Activated naive CD4-positive, alpha-beta T cell treated with anti-CD3 and anti-CD28 coated beads, Interleukin-2, amount 10 ng/mL, durations not matched to agents 7 days and 5 days (primary cell): ENCODE measurements at regions not wholly inside any gene's neighbourhood (a gene's known extent, or its start where the extent isn't known, plus 50 kb on each side); places are given as distances from the start of the nearest gene placed in this dataset.

ENCODE experiments used
- CTCF ChIA-PET: fragments of 350-600 bp; sonication (Branson Sonifier 250); formaldehyde crosslinking; loops from one replicate; lab custom pipeline; 2021; ENCODE audit warnings: antibody characterized with exemption; lab: Charles Lee
- DNase-seq: peaks from one replicate; pipeline ENCODE4 v3.0.0-alpha.2; 2020
- H3K27ac Mint-ChIP-seq: one replicate; pipeline ENCODE4 v1.8.0; 2021; ENCODE audit warnings: mild to moderate bottlenecking, moderate library complexity, mixed read lengths
- H3K27me3 Mint-ChIP-seq: one replicate; pipeline ENCODE4 v1.8.0; 2021; ENCODE audit warnings: mild to moderate bottlenecking, mixed read lengths
- H3K36me3 Mint-ChIP-seq: one replicate; pipeline ENCODE4 v1.8.0; 2021; ENCODE audit warnings: mixed read lengths
- H3K4me1 Mint-ChIP-seq: one replicate; pipeline ENCODE4 v1.8.0; 2021; ENCODE audit warnings: mixed read lengths
- H3K4me3 Mint-ChIP-seq: one replicate; pipeline ENCODE4 v1.8.0; 2021; ENCODE audit warnings: mild to moderate bottlenecking, moderate library complexity, mixed read lengths
- H3K9me3 Mint-ChIP-seq: one replicate; pipeline ENCODE4 v1.8.0; 2021; ENCODE audit warnings: mixed read lengths

GRCh38 chr17:73829676-73830280, 185.5 kb upstream of the SDK2 start:
- Mint-ChIP-seq H3K36me3 (peaks cover 2% of the 10 kb centered on the region), H3K27me3 (peaks cover 8% of the 10 kb centered on the region), H3K27ac (peak overlapping the region; percentile 80), H3K4me3 (no peak overlapping the region), H3K9me3 (peaks cover 1% of the 10 kb centered on the region), H3K4me1 (peaks cover 67% of the 10 kb centered on the region)
- no peak for DNase-seq
- CTCF ChIA-PET, result no interaction called here

- Mint-ChIP-seq H3K27ac (no peak overlapping the region), H3K36me3 (peaks cover 8% of the 10 kb centered on the region)
- CTCF ChIA-PET, result no interaction called here
Observed at GRCh38 chr17:73831699-73832098, 187.5 kb upstream of the SDK2 start.

GRCh38 chr17:73833775-73834488, 189.7 kb upstream of the SDK2 start:
- H3K4me1 Mint-ChIP-seq, result peaks cover 51% of the 10 kb centered on the region
- no peak overlapping the region for H3K27ac Mint-ChIP-seq
- H3K27me3 Mint-ChIP-seq, result peaks cover 12% of the 10 kb centered on the region
- peaks cover 10% of the 10 kb centered on the region for H3K9me3 Mint-ChIP-seq
- CTCF ChIA-PET, result no interaction called here
- H3K4me3 Mint-ChIP-seq, result no peak overlapping the region
- no peak for DNase-seq
- peaks cover 13% of the 10 kb centered on the region for H3K36me3 Mint-ChIP-seq

More at GRCh38 chr17:73831699-73832098, 187.5 kb upstream of the SDK2 start:
- Mint-ChIP-seq H3K4me3 (no peak overlapping the region), H3K9me3 (peaks cover 5% of the 10 kb centered on the region), H3K4me1 (peaks cover 74% of the 10 kb centered on the region), H3K27me3 (peaks cover 8% of the 10 kb centered on the region)
- peak; percentile 9 for DNase-seq

GRCh38 chr17:73834684-73835343, 190.6 kb upstream of the SDK2 start:
- no peak for DNase-seq
- peaks cover 13% of the 10 kb centered on the region for H3K36me3 Mint-ChIP-seq
- H3K27ac Mint-ChIP-seq, result no peak overlapping the region
- H3K4me1 Mint-ChIP-seq, result peaks cover 43% of the 10 kb centered on the region
- CTCF ChIA-PET, result no interaction called here
- peaks cover 12% of the 10 kb centered on the region for H3K27me3 Mint-ChIP-seq
- no peak overlapping the region for H3K4me3 Mint-ChIP-seq
- H3K9me3 Mint-ChIP-seq, result peaks cover 10% of the 10 kb centered on the region

GRCh38 chr17:73835605-73836004, 191.4 kb upstream of the SDK2 start:
- no peak for DNase-seq
- H3K27me3 Mint-ChIP-seq, result peaks cover 15% of the 10 kb centered on the region
- CTCF ChIA-PET, result no interaction called here
- peaks cover 36% of the 10 kb centered on the region for H3K4me1 Mint-ChIP-seq
- peaks cover 9% of the 10 kb centered on the region for H3K9me3 Mint-ChIP-seq
- H3K27ac Mint-ChIP-seq, result peak overlapping the region; percentile 47
- no peak overlapping the region for H3K4me3 Mint-ChIP-seq
- H3K36me3 Mint-ChIP-seq, result peaks cover 11% of the 10 kb centered on the region

- Mint-ChIP-seq H3K9me3 (peaks cover 9% of the 10 kb centered on the region), H3K4me1 (peaks cover 21% of the 10 kb centered on the region), H3K4me3 (no peak overlapping the region), H3K27me3 (peaks cover 28% of the 10 kb centered on the region), H3K27ac (no peak overlapping the region), H3K36me3 (peaks cover 11% of the 10 kb centered on the region)
- no peak for DNase-seq
- CTCF ChIA-PET, result no interaction called here
Observed at GRCh38 chr17:73838815-73839214, 194.6 kb upstream of the SDK2 start.

- Mint-ChIP-seq H3K4me3 (no peak overlapping the region), H3K27ac (no peak overlapping the region), H3K4me1 (peaks cover 2% of the 10 kb centered on the region), H3K36me3 (peaks cover 7% of the 10 kb centered on the region), H3K9me3 (peaks cover 9% of the 10 kb centered on the region), H3K27me3 (peaks cover 33% of the 10 kb centered on the region)
- CTCF ChIA-PET, result interaction anchor here (1.8 kb wide), 1 partner anchor 191 kb away, joined by 5 read pairs; no protein-coding TSS in a partner anchor
- DNase-seq, result no peak
Observed at GRCh38 chr17:73840829-73841228, 196.6 kb upstream of the SDK2 start.

GRCh38 chr17:73841431-73842060, 197.3 kb upstream of the SDK2 start:
- CTCF ChIA-PET, result interaction anchor here (0.6 to 1.8 kb wide), 4 partner anchors 120 to 195 kb away, joined by 3 to 5 read pairs (median 3); no protein-coding TSS in a partner anchor
- peaks cover 6% of the 10 kb centered on the region for H3K36me3 Mint-ChIP-seq
- peak; percentile 33 for DNase-seq

GRCh38 chr17:73847952-73848351, 203.7 kb upstream of the SDK2 start:
- Mint-ChIP-seq H3K36me3 (no peaks in the 10 kb centered on the region), H3K4me3 (no peak overlapping the region), H3K9me3 (peaks cover 2% of the 10 kb centered on the region), H3K4me1 (peaks cover 9% of the 10 kb centered on the region), H3K27ac (no peak overlapping the region), H3K27me3 (peaks cover 22% of the 10 kb centered on the region)
- CTCF ChIA-PET, result no interaction called here
- no peak for DNase-seq

More at GRCh38 chr17:73841431-73842060, 197.3 kb upstream of the SDK2 start:
- Mint-ChIP-seq H3K4me1 (no peaks in the 10 kb centered on the region), H3K27me3 (peaks cover 37% of the 10 kb centered on the region), H3K4me3 (no peak overlapping the region), H3K27ac (no peak overlapping the region), H3K9me3 (peaks cover 7% of the 10 kb centered on the region)

GRCh38 chr17:73850426-73850825, 206.2 kb upstream of the SDK2 start:
- no peak overlapping the region for H3K27ac Mint-ChIP-seq
- no peak for DNase-seq
- H3K4me3 Mint-ChIP-seq, result no peak overlapping the region
- peaks cover 10% of the 10 kb centered on the region for H3K27me3 Mint-ChIP-seq
- peaks cover 14% of the 10 kb centered on the region for H3K9me3 Mint-ChIP-seq
- CTCF ChIA-PET, result no interaction called here
- H3K4me1 Mint-ChIP-seq, result peaks cover 9% of the 10 kb centered on the region
- no peaks in the 10 kb centered on the region for H3K36me3 Mint-ChIP-seq

GRCh38 chr17:73851091-73851490, 206.8 kb upstream of the SDK2 start:
- Mint-ChIP-seq H3K4me1 (peaks cover 9% of the 10 kb centered on the region), H3K27ac (no peak overlapping the region), H3K4me3 (no peak overlapping the region), H3K9me3 (peaks cover 14% of the 10 kb centered on the region), H3K36me3 (no peaks in the 10 kb centered on the region), H3K27me3 (peaks cover 5% of the 10 kb centered on the region)
- CTCF ChIA-PET, result no interaction called here
- no peak for DNase-seq

GRCh38 chr17:73851921-73852320, 207.7 kb upstream of the SDK2 start:
- H3K9me3 Mint-ChIP-seq, result peaks cover 14% of the 10 kb centered on the region
- no peak for DNase-seq
- no peak overlapping the region for H3K4me3 Mint-ChIP-seq
- H3K36me3 Mint-ChIP-seq, result no peaks in the 10 kb centered on the region
- H3K27ac Mint-ChIP-seq, result no peak overlapping the region
- H3K27me3 Mint-ChIP-seq, result peaks cover 4% of the 10 kb centered on the region
- CTCF ChIA-PET, result no interaction called here
- peaks cover 9% of the 10 kb centered on the region for H3K4me1 Mint-ChIP-seq

GRCh38 chr17:73855720-73856333, 211.6 kb upstream of the SDK2 start:
- Mint-ChIP-seq H3K4me1 (peaks cover 7% of the 10 kb centered on the region), H3K4me3 (no peak overlapping the region), H3K36me3 (no peaks in the 10 kb centered on the region), H3K9me3 (peaks cover 14% of the 10 kb centered on the region), H3K27me3 (peaks cover 8% of the 10 kb centered on the region), H3K27ac (no peak overlapping the region)
- CTCF ChIA-PET, result interaction anchor here (0.6 kb wide), 1 partner anchor 300 kb away, joined by 3 read pairs; no protein-coding TSS in a partner anchor
- no peak for DNase-seq

GRCh38 chr17:73856556-73856955, 212.3 kb upstream of the SDK2 start:
- H3K9me3 Mint-ChIP-seq, result peaks cover 14% of the 10 kb centered on the region
- CTCF ChIA-PET, result interaction anchor here (0.6 kb wide), 1 partner anchor 300 kb away, joined by 3 read pairs; no protein-coding TSS in a partner anchor
- H3K4me3 Mint-ChIP-seq, result no peak overlapping the region
- H3K36me3 Mint-ChIP-seq, result no peaks in the 10 kb centered on the region
- H3K27me3 Mint-ChIP-seq, result peaks cover 8% of the 10 kb centered on the region
- H3K27ac Mint-ChIP-seq, result no peak overlapping the region
- H3K4me1 Mint-ChIP-seq, result no peaks in the 10 kb centered on the region
- no peak for DNase-seq
